ENCODE measurements at regions not wholly inside any gene's neighbourhood (a gene's known extent, or its start where the extent isn't known, plus 50 kb on each side); places are given as distances from the start of the nearest gene placed in this dataset.
"Not testable (repeated sequence)": the region's sequence is repeated elsewhere in the genome, so short reads cannot be mapped to it uniquely, and the experiment has no call there.

- not testable (repeated sequence) for TF ChIP-seq ATF3 (IDR thresholded peaks at IDR 0.05; ENCODE audit: borderline replicate concordance, extremely low read depth, low read depth, low read length); RAD21 (IDR thresholded peaks at IDR 0.05; ENCODE audit: insufficient read depth, low read depth, low read length); POLR2A (IDR thresholded peaks at IDR 0.05; ENCODE audit: low read depth, low read length); CTCF (IDR thresholded peaks at IDR 0.05 in 2 of 3, conservative IDR thresholded peaks at IDR 0.05 in 1 of 3; ENCODE audit: control insufficient read depth in 2 of 3, extremely low read depth in 1 of 3, insufficient read depth in 1 of 3, low read depth in 3 of 3, low read length in 3 of 3); MAX (IDR thresholded peaks at IDR 0.05; ENCODE audit: low read depth, low read length); NKRF (conservative IDR thresholded peaks at IDR 0.05); EP300 (IDR thresholded peaks at IDR 0.05; ENCODE audit: borderline replicate concordance in 1 of 2, control insufficient read depth in 1 of 2, low read depth in 2 of 2, low read length in 2 of 2); EZH2 (IDR thresholded peaks at IDR 0.05; ENCODE audit: borderline replicate concordance, control insufficient read depth, low read depth, low read length); HDGF (IDR thresholded peaks at IDR 0.05); SUPT20H (IDR thresholded peaks at IDR 0.05; ENCODE audit: borderline replicate concordance, control insufficient read depth, low read depth, low read length); SMAD1 (IDR thresholded peaks at IDR 0.05; ENCODE audit: low read depth, partially characterized antibody); TBL1XR1 (IDR thresholded peaks at IDR 0.05; ENCODE audit: low read depth, low read length)
Measured at GRCh38 chr2:90226465-90227072, 1535.1 kb downstream of the RPIA start.

Measured in GM12878 (cell line).